ENCODE measurements at regions not wholly inside any gene's neighbourhood (a gene's known extent, or its start where the extent isn't known, plus 50 kb on each side); places are given as distances from the start of the nearest gene placed in this dataset.

DNA sequence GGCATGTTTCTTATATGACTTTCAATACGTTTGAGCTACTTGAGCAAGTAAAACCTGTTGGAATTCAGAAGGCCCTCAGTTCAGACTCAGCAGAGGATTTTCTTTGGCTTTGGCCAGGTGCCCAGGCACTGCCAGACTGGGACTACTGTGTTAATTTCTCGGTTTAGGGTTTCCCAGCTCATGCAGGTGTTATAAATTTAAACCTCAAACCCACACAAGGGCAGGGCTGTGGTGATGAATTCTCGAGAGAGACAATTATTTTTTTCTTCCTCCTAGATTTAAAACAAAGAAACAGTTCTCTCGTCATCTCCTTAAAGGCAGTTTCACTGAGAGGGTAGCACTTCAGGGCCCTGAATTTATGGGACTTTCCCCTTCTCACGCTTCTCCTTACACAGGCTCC, 406.0 kb upstream of the PIK3R1 start:
- Mint-ChIP-seq H3K4me3 (no peak overlapping the region), H3K4me1 (peaks cover 37% of the 10 kb centered on the region)

DNA sequence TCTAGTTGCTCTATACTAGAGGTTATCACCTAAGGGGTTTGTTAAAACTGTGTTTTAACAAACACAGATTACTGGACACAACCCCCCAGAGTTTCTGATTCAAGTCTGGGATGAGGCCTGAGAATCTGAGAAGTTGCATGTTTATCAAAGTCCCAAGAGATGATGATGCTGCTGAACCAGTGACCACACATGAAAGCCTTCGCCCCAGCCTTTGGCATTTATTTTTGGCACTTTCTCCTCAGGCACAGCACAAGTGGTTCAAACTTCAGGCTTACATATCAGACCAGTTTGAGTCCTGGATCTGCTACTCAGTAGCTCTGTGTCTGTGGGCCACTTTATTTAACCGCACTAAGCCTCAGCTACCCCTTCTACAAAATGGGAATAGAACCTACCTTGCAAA, 407.2 kb upstream of the PIK3R1 start:
- Mint-ChIP-seq H3K4me3 (no peak overlapping the region), H3K4me1 (peaks cover 31% of the 10 kb centered on the region), H3K27me3 (ENCODE audit: low read depth) (no peaks in the 10 kb centered on the region), H3K36me3 (ENCODE audit: low read depth) (no peaks in the 10 kb centered on the region), H3K27ac (no peak overlapping the region), H3K9me3 (no peaks in the 10 kb centered on the region)
- TF ChIP-seq, protein P1, sequence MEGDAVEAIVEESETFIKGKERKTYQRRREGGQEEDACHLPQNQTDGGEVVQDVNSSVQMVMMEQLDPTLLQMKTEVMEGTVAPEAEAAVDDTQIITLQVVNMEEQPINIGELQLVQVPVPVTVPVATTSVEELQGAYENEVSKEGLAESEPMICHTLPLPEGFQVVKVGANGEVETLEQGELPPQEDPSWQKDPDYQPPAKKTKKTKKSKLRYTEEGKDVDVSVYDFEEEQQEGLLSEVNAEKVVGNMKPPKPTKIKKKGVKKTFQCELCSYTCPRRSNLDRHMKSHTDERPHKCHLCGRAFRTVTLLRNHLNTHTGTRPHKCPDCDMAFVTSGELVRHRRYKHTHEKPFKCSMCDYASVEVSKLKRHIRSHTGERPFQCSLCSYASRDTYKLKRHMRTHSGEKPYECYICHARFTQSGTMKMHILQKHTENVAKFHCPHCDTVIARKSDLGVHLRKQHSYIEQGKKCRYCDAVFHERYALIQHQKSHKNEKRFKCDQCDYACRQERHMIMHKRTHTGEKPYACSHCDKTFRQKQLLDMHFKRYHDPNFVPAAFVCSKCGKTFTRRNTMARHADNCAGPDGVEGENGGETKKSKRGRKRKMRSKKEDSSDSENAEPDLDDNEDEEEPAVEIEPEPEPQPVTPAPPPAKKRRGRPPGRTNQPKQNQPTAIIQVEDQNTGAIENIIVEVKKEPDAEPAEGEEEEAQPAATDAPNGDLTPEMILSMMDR (IDR thresholded peaks at IDR 0.05; ENCODE audit: unreplicated experiment in 3 of 3): no peak

More for the DNA sequence above, 406.0 kb upstream of the PIK3R1 start:
- no peaks in the 10 kb centered on the region for H3K36me3 Mint-ChIP-seq (ENCODE audit: low read depth)
- TF ChIP-seq, protein P1 (IDR thresholded peaks at IDR 0.05; ENCODE audit: unreplicated experiment in 3 of 3): no peak
- H3K27ac Mint-ChIP-seq: no peak overlapping the region
- H3K9me3 Mint-ChIP-seq: no peaks in the 10 kb centered on the region
- H3K27me3 Mint-ChIP-seq (ENCODE audit: low read depth): no peaks in the 10 kb centered on the region

DNA sequence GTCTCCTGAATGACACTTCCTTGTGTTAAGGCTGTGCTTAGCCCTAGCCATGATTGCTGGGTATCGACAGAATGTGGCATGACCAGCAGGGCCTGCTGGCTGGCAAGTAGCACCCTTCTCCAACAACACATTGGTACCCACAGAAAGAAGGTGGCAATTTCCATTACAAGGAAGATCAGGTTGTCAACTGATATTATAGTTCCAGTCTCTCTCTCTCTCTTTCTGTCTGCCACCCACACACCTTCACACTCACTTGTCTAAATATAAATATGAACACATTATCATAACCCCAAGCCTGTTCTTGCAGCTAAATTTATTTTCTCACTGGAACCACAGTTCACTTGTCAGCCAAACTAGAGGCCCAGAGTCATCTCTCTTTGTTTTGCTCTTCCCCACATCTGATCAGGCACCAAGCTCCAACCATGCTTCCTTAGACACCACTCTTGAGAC, 408.1 kb upstream of the PIK3R1 start:
- H3K36me3 Mint-ChIP-seq (ENCODE audit: low read depth): no peaks in the 10 kb centered on the region
- TF ChIP-seq, protein P1 (IDR thresholded peaks at IDR 0.05; ENCODE audit: unreplicated experiment in 3 of 3): no peak
- peaks cover 4% of the 10 kb centered on the region for H3K9me3 Mint-ChIP-seq
- H3K27ac Mint-ChIP-seq: peak overlapping the region in 1 of 3 experiments; percentile 1
- H3K27me3 Mint-ChIP-seq (ENCODE audit: low read depth): no peaks in the 10 kb centered on the region
- H3K4me3 Mint-ChIP-seq: no peak overlapping the region
- H3K4me1 Mint-ChIP-seq: peaks cover 31% of the 10 kb centered on the region

DNA sequence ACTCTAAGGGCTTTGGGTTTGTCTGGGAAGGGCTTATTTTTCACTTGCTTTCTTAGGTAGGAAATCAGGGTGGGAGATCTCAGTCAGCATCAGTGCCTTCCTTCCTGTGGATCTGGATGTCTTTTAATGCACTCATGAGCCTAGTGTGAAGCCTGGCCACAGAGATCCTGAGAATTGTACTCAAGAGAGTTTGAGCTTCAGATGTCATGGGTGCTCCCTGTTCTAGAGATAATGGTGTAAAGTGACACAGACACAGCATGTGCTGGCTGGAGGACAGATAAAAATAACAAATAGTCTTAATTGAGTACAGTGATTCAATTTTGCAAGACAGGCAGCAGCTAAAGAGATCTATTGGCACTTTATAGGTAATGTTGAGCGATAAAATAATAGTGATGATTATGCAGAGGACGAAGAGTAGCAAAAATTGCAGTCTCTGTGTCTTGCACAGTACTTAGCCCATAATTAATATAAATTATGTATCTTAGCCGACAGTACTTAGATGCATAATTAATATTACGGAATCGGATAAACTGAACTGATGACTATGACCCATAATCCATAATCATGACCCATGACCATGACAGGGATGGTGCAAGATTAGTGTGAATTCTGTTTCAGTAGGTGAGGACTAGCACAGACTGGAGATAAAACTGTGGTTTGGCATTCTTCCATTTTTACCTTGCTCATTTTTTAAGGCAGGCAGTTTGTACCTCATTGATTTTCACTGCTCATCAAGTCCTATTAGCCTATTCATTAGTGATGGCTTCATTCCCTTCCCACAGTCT, 408.7 kb upstream of the PIK3R1 start:
- Mint-ChIP-seq H3K4me1 (peaks cover 31% of the 10 kb centered on the region), H3K27ac (no peak overlapping the region), H3K36me3 (ENCODE audit: low read depth) (no peaks in the 10 kb centered on the region), H3K4me3 (no peak overlapping the region), H3K9me3 (peaks cover 4% of the 10 kb centered on the region), H3K27me3 (ENCODE audit: low read depth) (no peaks in the 10 kb centered on the region)
- TF ChIP-seq, protein P1 (IDR thresholded peaks at IDR 0.05; ENCODE audit: unreplicated experiment in 3 of 3): no peak

DNA sequence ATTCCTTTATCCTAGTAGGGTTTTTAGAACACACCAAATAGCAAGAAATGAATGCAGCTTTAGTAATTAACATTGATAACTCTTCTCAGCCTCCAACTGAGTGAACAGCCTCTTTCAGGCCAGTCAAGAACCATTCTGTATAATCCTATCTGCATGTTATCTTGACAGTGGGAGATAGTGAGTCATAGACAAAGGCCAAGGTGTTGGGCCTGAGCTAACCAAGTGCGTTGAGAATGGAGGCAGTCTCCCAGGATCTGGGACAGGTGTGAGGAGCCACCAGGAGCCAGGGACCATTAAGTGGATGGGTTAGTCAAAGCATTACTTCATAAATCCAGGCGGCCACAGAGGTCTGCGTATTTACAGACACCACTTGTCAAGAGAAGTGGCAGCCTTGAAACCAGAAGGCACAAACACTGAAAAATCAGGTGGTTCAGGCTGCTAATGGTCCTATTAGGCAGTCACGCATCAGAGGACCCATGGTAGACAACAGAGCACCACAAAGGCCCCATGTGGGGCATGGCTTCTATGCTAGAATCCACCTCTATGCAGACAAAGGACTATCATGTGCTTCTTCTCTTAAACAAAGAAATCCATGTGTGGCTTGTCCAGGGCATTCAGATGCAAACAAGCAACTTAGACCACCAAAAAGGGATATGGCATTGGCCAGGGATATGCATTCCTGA, 409.7 kb upstream of the PIK3R1 start:
- Mint-ChIP-seq H3K9me3 (peaks cover 4% of the 10 kb centered on the region), H3K4me1 (peaks cover 31% of the 10 kb centered on the region), H3K27ac (no peak overlapping the region), H3K27me3 (ENCODE audit: low read depth) (no peaks in the 10 kb centered on the region), H3K36me3 (ENCODE audit: low read depth) (no peaks in the 10 kb centered on the region), H3K4me3 (no peak overlapping the region)
- TF ChIP-seq, protein P1 (IDR thresholded peaks at IDR 0.05; ENCODE audit: unreplicated experiment in 3 of 3): no peak

Data from nephron (organoid).